ENCODE measurements at regions not wholly inside any gene's neighbourhood (a gene's known extent, or its start where the extent isn't known, plus 50 kb on each side); places are given as distances from the start of the nearest gene placed in this dataset.

DNA sequence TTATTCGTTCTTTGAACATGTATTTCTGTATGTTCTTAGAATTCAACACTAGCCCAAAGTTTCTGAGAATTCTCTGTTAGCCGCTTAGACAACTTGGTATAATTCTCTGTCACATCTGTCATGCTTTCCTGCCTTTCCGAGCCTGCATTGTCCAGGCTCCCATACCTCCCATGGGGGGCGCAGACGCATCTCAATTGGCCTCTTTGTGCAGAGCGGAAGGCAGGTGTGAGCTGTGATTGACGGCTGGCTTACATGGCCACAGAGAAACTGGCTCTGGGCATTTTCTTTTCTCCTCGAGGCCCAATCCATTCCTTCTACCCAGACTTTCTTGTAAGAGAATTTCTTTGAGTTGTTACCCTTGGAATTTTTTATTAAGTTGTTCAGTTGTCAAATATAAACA is 132.7 kb upstream of the SESN3 start:
- WGBS, 2 donors = 70 to 74% methylated on average over 8 of the region's 8 CpGs
- intact Hi-C loops (cut with DNase I) = no loop called here
- Histone ChIP-seq H3K4me1 (no peaks in the 10 kb centered on the region), H3K27me3 (no peaks in the 10 kb centered on the region), H3K27ac (no peak overlapping the region), H3K36me3 (no peaks in the 10 kb centered on the region), H3K9me3 (no peaks in the 10 kb centered on the region), H3K4me3 (replicated peaks in 1 of 3) (no peak overlapping the region)
- no peak for DNase-seq
- TF ChIP-seq CTCF (IDR thresholded peaks at IDR 0.05) (no peak), POLR2A (IDR thresholded peaks at IDR 0.05) (no peak)

GRCh38 chr11:95363164-95363563 is 132.2 kb upstream of the SESN3 start:
- Histone ChIP-seq H3K27ac (no peak overlapping the region), H3K4me3 (replicated peaks in 1 of 3) (no peak overlapping the region), H3K4me1 (no peaks in the 10 kb centered on the region), H3K9me3 (no peaks in the 10 kb centered on the region), H3K27me3 (no peaks in the 10 kb centered on the region), H3K36me3 (no peaks in the 10 kb centered on the region)
- no peak for DNase-seq
- 78 to 83% methylated on average over 3 of the region's 3 CpGs for WGBS, 2 donors
- intact Hi-C loops (cut with DNase I) = no loop called here
- TF ChIP-seq CTCF (IDR thresholded peaks at IDR 0.05) (no peak), POLR2A (IDR thresholded peaks at IDR 0.05) (no peak)

DNA sequence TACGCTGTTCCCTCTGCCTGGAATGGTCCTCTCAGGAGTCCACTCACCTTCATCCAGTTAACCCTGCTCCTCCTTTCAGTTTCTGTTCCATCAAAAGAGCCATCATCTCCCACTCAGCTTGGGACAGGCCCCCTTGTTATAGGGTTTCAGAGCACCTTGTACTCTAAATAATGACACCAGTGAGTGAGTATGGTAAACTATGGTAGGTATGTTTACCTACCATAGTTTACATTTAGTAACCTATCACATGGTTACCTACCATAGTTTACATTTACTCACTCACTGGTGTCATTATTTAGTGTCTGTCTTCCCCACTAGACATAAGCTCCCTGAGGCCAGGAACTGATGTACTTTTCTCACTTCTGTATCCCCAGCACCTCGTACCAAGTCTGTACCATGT is 130.2 kb upstream of the SESN3 start:
- intact Hi-C loops (cut with DNase I) = no loop called here
- Histone ChIP-seq H3K27me3 (no peaks in the 10 kb centered on the region), H3K36me3 (no peaks in the 10 kb centered on the region), H3K4me3 (replicated peaks in 1 of 3) (no peak overlapping the region), H3K9me3 (no peaks in the 10 kb centered on the region), H3K27ac (no peak overlapping the region), H3K4me1 (no peaks in the 10 kb centered on the region)
- 95 to 99% methylated on average over 2 of the region's 2 CpGs for WGBS, 2 donors
- TF ChIP-seq CTCF (IDR thresholded peaks at IDR 0.05) (no peak), POLR2A (IDR thresholded peaks at IDR 0.05) (no peak)
- no peak for DNase-seq

- H3K27me3 ChIP-seq = no peaks in the 10 kb centered on the region
- no peak overlapping the region for H3K27ac ChIP-seq
- no peaks in the 10 kb centered on the region for H3K4me1 ChIP-seq
- TF ChIP-seq POLR2A (IDR thresholded peaks at IDR 0.05) (no peak), CTCF (IDR thresholded peaks at IDR 0.05) (no peak)
- H3K4me3 ChIP-seq (replicated peaks in 1 of 3) = no peak overlapping the region
- WGBS, 2 donors = 90 to 93% methylated on average over 8 of the region's 8 CpGs
- no peaks in the 10 kb centered on the region for H3K9me3 ChIP-seq
- H3K36me3 ChIP-seq = no peaks in the 10 kb centered on the region
- DNase-seq = no peak
- intact Hi-C loops (cut with DNase I) = no loop called here
Measured at GRCh38 chr11:95360377-95361075, 129.5 kb upstream of the SESN3 start.

DNA sequence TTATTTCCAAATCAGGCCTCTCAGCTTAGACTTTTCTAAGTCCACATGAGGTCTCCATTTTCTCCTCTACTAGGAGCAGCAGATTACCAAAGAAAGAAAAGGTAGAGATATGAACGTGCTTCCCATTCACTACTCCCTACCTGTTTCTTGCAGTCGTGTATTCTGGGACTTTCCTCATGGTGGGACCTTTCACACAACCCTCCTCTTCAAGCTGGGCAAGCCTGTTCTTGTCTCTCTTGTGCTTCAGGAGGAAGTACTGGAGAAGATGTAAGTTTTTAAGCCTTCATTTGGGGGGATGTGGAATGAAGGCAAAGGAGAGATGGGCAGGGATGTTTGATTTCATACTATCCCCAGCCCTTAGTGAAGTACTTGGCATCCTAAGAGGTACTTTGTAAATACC is 128.8 kb upstream of the SESN3 start:
- no peak for TF ChIP-seq POLR2A (IDR thresholded peaks at IDR 0.05)
- no peak for TF ChIP-seq CTCF (IDR thresholded peaks at IDR 0.05)
- 88 to 89% methylated on average over 2 of the region's 2 CpGs for WGBS, 2 donors
- no peaks in the 10 kb centered on the region for H3K4me1 ChIP-seq
- intact Hi-C loops (cut with DNase I) = no loop called here
- H3K4me3 ChIP-seq (replicated peaks in 1 of 3) = no peak overlapping the region
- no peak for DNase-seq
- no peaks in the 10 kb centered on the region for H3K27me3 ChIP-seq
- H3K27ac ChIP-seq = no peak overlapping the region
- no peaks in the 10 kb centered on the region for H3K9me3 ChIP-seq
- H3K36me3 ChIP-seq = no peaks in the 10 kb centered on the region
